Cardiac muscle cell (in vitro differentiated cells and primary cell): ENCODE measurements at regions not wholly inside any gene's neighbourhood (a gene's known extent, or its start where the extent isn't known, plus 50 kb on each side); places are given as distances from the start of the nearest gene placed in this dataset.
A peak's percentile ranks its signal among the peaks of the same experiment; 100 is the strongest.

Source experiments
- DNase-seq, 2 donors: peaks; one replicate each; pipeline versions ENCODE4 v3.0.0 to v3.0.0-alpha.2; 2010 to 2017; ENCODE audit warnings: low read depth in 1 of 2, low spot score in 1 of 2
- H3K27ac ChIP-seq: fragments of 200-600 bp; sonication (generic); 2 replicates; pipeline ENCODE4 v1.5.1; 2016
- H3K27me3 ChIP-seq: fragments of 200-600 bp; sonication (generic); 2 replicates; pipeline ENCODE4 v1.6.0; 2016; ENCODE audit warnings: control low read depth
- H3K36me3 ChIP-seq: fragments of 200-600 bp; sonication (generic); 2 replicates; pipeline ENCODE4 v1.5.1; 2016; ENCODE audit warnings: control low read depth
- H3K4me1 ChIP-seq: fragments of 200-600 bp; sonication (generic); 2 replicates; pipeline ENCODE4 v1.8.1; 2017; ENCODE audit warnings: low read depth, mild to moderate bottlenecking, mixed run types
- H3K4me3 ChIP-seq: fragments of 200-600 bp; sonication (generic); 2 replicates; pipeline ENCODE4 v1.5.1; 2016; ENCODE audit warnings: mild to moderate bottlenecking
- H3K9me3 ChIP-seq: fragments of 200-600 bp; sonication (generic); 2 replicates; pipeline ENCODE4 v1.5.1; 2017; ENCODE audit warnings: low read depth, mild to moderate bottlenecking, control low read depth
- TF ChIP-seq, protein P1 (sequence below): IDR thresholded peaks from 2 replicates; pipeline ENCODE4 v1.5.1; 2012; ENCODE audit warnings: low read depth, mild to moderate bottlenecking, low read length

DNA sequence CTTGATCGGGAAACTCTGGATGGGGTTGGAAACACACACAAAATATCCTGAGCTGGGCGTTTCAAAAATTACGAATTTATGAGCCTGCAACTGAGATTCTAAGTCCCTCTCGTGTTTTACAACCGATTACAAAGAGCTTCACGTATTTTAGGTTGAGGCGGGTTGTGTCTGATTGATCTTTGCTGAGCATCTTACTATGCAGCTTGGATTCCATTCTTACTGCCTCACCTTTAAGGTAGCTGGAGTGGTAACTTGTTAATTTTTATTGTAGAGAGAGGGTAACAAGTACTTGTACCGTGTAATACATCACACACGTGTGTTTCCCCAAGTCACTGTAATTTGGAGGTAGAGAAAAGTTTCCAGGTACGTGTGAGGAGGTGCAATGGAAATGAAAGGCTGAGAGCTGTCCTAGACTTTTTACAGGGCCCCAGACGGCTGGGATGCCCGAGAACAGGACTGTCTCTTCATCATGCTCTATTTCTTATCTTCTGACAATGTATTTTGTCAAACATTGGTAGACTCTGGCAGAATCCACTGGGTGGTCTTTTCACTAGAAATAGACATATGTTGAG is 97.8 kb upstream of the TENM3 start:
- TF ChIP-seq, protein P1, sequence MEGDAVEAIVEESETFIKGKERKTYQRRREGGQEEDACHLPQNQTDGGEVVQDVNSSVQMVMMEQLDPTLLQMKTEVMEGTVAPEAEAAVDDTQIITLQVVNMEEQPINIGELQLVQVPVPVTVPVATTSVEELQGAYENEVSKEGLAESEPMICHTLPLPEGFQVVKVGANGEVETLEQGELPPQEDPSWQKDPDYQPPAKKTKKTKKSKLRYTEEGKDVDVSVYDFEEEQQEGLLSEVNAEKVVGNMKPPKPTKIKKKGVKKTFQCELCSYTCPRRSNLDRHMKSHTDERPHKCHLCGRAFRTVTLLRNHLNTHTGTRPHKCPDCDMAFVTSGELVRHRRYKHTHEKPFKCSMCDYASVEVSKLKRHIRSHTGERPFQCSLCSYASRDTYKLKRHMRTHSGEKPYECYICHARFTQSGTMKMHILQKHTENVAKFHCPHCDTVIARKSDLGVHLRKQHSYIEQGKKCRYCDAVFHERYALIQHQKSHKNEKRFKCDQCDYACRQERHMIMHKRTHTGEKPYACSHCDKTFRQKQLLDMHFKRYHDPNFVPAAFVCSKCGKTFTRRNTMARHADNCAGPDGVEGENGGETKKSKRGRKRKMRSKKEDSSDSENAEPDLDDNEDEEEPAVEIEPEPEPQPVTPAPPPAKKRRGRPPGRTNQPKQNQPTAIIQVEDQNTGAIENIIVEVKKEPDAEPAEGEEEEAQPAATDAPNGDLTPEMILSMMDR = no peak
- Histone ChIP-seq H3K4me3 (peak overlapping the region; percentile 90), H3K4me1 (no peaks in the 10 kb centered on the region), H3K27me3 (peaks cover 47% of the 10 kb centered on the region), H3K9me3 (no peaks in the 10 kb centered on the region), H3K36me3 (no peaks in the 10 kb centered on the region), H3K27ac (no peak overlapping the region)
- DNase-seq = peak in 1 of 2 donors; percentile 5

DNA sequence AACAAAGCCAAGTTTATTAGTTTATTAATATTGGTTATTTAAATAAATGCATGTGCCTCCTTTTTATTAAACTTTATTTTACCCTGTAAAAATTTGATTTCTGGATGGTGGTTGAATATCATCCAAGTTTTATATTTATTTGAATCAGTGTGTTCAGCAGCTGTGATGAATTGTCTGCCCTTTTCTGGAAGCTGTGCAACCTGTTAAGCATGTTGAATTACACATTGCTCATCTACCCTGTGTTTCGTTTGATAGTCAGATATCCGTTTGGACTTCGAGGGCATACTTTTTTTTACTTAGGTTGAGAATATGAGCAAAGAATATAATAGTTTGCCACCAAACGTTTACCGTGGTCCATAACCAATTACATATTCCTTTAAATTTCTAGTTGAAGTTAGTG is 95.8 kb upstream of the TENM3 start:
- DNase-seq = no peak
- Histone ChIP-seq H3K27ac (no peak overlapping the region), H3K4me3 (no peak overlapping the region), H3K9me3 (no peaks in the 10 kb centered on the region), H3K4me1 (no peaks in the 10 kb centered on the region), H3K36me3 (no peaks in the 10 kb centered on the region), H3K27me3 (peaks cover 27% of the 10 kb centered on the region)
- TF ChIP-seq, protein P1 = no peak

DNA sequence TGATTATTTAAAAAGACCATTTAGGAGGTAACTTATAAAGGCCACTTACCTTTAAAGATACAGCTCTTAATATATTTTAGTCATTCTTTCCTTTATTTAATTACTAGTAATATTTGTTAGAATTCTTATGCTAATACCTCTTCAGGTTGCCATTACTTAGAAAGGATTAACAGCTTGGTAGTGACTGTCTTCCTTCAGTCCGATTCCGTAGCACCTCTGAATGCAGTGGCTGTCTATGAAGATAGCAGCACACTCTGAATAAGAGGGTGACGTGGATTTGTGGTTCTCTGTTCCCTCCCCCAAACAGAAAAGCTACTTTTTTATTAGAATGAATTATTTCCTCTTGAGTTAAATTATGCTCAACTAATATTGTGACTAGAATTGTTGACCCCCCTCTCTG is 92.6 kb upstream of the TENM3 start:
- TF ChIP-seq, protein P1 = no peak
- Histone ChIP-seq H3K27ac (no peak overlapping the region), H3K27me3 (peaks cover 8% of the 10 kb centered on the region), H3K9me3 (no peaks in the 10 kb centered on the region), H3K4me1 (no peaks in the 10 kb centered on the region), H3K36me3 (no peaks in the 10 kb centered on the region), H3K4me3 (no peak overlapping the region)
- DNase-seq = no peak

DNA sequence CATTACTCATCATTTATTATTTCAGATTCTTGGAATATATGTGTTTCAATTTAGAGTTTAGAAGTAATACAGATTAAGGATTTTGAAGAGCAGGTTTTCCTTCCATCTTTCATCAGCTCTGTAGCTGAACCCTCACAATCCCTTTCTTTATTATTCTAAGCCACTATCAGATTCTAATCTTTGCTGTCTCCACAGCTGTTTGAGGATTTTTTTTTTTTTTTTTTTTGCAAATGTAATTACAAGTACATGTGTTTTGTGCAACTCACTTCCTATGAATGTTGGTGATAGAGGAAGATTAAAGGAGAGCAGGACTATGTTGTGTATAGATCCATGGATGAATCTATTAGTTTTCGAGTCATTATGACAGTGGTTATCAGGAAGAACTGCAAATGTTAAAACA is 87.4 kb upstream of the TENM3 start:
- Histone ChIP-seq H3K9me3 (no peaks in the 10 kb centered on the region), H3K27ac (no peak overlapping the region), H3K36me3 (no peaks in the 10 kb centered on the region), H3K27me3 (no peaks in the 10 kb centered on the region), H3K4me3 (no peak overlapping the region), H3K4me1 (no peaks in the 10 kb centered on the region)
- no peak for DNase-seq
- TF ChIP-seq, protein P1 = no peak

DNA sequence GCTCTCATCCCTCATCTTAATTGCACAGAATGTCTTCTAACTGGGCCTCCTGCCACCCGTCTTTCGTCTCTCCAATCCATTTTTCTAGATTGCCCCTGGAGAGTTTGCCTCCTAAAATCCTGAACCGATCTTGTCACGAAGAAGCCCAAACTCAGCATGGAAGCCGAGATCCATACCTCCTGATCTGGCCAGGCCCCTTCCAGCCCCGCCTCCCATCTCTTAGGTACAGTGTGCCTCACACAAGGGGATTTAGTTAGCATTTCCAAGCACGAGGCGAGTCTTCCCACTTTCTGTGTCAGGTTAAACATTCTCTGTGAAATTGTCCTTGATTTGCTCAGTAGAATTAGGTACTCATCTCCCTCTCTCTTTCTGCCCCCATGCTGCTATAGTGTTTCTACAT is 80.0 kb upstream of the TENM3 start:
- TF ChIP-seq, protein P1 = no peak
- H3K9me3 ChIP-seq = no peaks in the 10 kb centered on the region
- H3K36me3 ChIP-seq = no peaks in the 10 kb centered on the region
- H3K27me3 ChIP-seq = peaks cover 2% of the 10 kb centered on the region
- DNase-seq = no peak
- H3K27ac ChIP-seq = no peak overlapping the region
- H3K4me1 ChIP-seq = peaks cover 5% of the 10 kb centered on the region
- H3K4me3 ChIP-seq = no peak overlapping the region

DNA sequence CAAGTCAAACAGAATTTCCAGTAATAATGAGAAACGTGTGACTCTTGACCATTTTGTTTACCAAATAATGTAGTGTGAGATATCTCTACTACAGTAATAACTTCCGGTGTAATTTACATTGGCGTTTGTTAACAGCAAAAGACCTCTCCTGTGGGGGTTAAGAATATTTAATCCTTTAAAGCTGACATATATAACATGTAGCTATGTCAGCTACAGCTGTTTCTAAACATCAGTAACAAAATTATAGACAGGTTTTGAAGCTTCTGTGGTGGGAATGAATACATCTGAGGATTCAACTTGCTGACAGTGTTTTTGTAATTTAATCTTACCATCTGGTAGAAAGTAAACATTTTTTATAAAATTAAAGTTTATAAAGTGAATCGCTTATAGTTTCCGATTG is 73.6 kb upstream of the TENM3 start:
- no peak for DNase-seq
- no peak overlapping the region for H3K27ac ChIP-seq
- no peak overlapping the region for H3K4me3 ChIP-seq
- no peaks in the 10 kb centered on the region for H3K36me3 ChIP-seq
- H3K27me3 ChIP-seq = no peaks in the 10 kb centered on the region
- peaks cover 5% of the 10 kb centered on the region for H3K4me1 ChIP-seq
- no peaks in the 10 kb centered on the region for H3K9me3 ChIP-seq
- TF ChIP-seq, protein P1 = no peak
